ENCODE measurements at regions not wholly inside any gene's neighbourhood (a gene's known extent, or its start where the extent isn't known, plus 50 kb on each side); places are given as distances from the start of the nearest gene placed in this dataset.

GRCh38 chr20:57801581-57801980 is 91.8 kb upstream of the PMEPA1 start:
- Histone ChIP-seq H3K9me3 (ENCODE audit: insufficient read depth in 2 of 2, low read depth in 1 of 2, low read length in 1 of 2) (no peaks in the 10 kb centered on the region), H3K18ac (ENCODE audit: extremely low read depth, low read length) (no peak overlapping the region), H2BK12ac (ENCODE audit: low read depth, low read length) (no peak overlapping the region), H3K23ac (ENCODE audit: insufficient read length) (no peak overlapping the region), H3K27ac (ENCODE audit: low read depth, low read length) (no peak overlapping the region), H4K91ac (replicated peaks; ENCODE audit: insufficient read length, low read length) (no peak overlapping the region), H4K5ac (ENCODE audit: insufficient read length, low read depth, low read length) (no peak overlapping the region), H2BK15ac (ENCODE audit: low read length) (no peak overlapping the region), H3K4me3 (ENCODE audit: extremely low read depth in 1 of 4, insufficient read depth in 2 of 4, low read depth in 3 of 4, low read length in 4 of 4) (no peak overlapping the region), H3K4me1 (replicated peaks in 1 of 4; ENCODE audit: control insufficient read depth in 3 of 4, insufficient read depth in 4 of 4, low read length in 3 of 4) (no peaks in the 10 kb centered on the region; a peak in 1 of 7 replicates), H4K20me1 (replicated peaks in 1 of 2; ENCODE audit: control insufficient read depth in 1 of 2, insufficient read depth in 2 of 2, low read length in 2 of 2) (no peaks in the 10 kb centered on the region), H2AFZ (ENCODE audit: low read length) (no peak overlapping the region), H2BK120ac (replicated peaks; ENCODE audit: low read depth, low read length) (no peak overlapping the region), H3K56ac (replicated peaks; ENCODE audit: insufficient read length, low read depth, low read length) (no peak overlapping the region), H2BK20ac (ENCODE audit: low read length) (no peak overlapping the region), H3K4me2 (ENCODE audit: insufficient read depth in 1 of 2, low read depth in 2 of 2, low read length in 2 of 2) (no peak overlapping the region), H3K14ac (ENCODE audit: insufficient read length) (no peak overlapping the region), H3K27me3 (replicated peaks in 1 of 4; ENCODE audit: control insufficient read depth in 3 of 4, extremely low read depth in 1 of 4, insufficient read depth in 3 of 4, low read length in 3 of 4) (no peaks in the 10 kb centered on the region), H3K23me2 (ENCODE audit: low read depth, low read length) (no peaks in the 10 kb centered on the region), H3K79me2 (ENCODE audit: control insufficient read depth in 1 of 2, insufficient read depth in 2 of 2, low read length in 2 of 2) (no peaks in the 10 kb centered on the region), H2BK5ac (ENCODE audit: low read depth, low read length) (no peak overlapping the region), H3K36me3 (ENCODE audit: control insufficient read depth in 2 of 4, insufficient read depth in 4 of 4, low read length in 3 of 4) (no peaks in the 10 kb centered on the region), H4K8ac (ENCODE audit: extremely low read depth, insufficient read depth, low read length) (no peak overlapping the region), H3K4ac (replicated peaks; ENCODE audit: insufficient read length, low read depth, low read length) (no peak overlapping the region), H2AK5ac (ENCODE audit: low read depth, low read length) (no peak overlapping the region), H3K79me1 (ENCODE audit: low read depth, low read length) (no peaks in the 10 kb centered on the region), H3K9ac (replicated peaks in 1 of 4; ENCODE audit: extremely low read depth in 1 of 4, low read depth in 3 of 4, low read length in 3 of 4) (no peak overlapping the region)
- ChIA-PET POLR2A (ENCODE audit: partially characterized antibody) (no interaction called here), CTCF (ENCODE audit: partially characterized antibody) (interaction anchor here (1.0 to 1.3 kb wide), 2 partner anchors 64 to 179 kb away, joined by 3 to 4 read pairs; no protein-coding TSS in a partner anchor)
- FAIRE-seq (no peak), DNase-seq (ENCODE audit: low read depth in 1 of 2, low spot score in 2 of 2) (no peak)
- WGBS, 2 experiments (ENCODE audit: extremely low coverage in 1 of 2, insufficient coverage in 1 of 2, insufficient read length in 1 of 2, insufficient replicate concordance in 2 of 2, low coverage in 1 of 2, low lambda C conversion rate in 2 of 2, missing lambda C conversion rate in 1 of 2): 87% methylated on average over 5 of the region's 5 CpGs; no CpG with 5 or more reads in 1 of the 2 experiments
- no peak for TF ChIP-seq ZNF274 (IDR thresholded peaks at IDR 0.05; ENCODE audit: borderline replicate concordance, extremely low read depth, low read length)
- TF ChIP-seq E2F6 (IDR thresholded peaks at IDR 0.05): no peak
- TF ChIP-seq SP1 (IDR thresholded peaks at IDR 0.05; ENCODE audit: low read depth, low read length): no peak
- TF ChIP-seq CTCF (IDR thresholded peaks at IDR 0.05; ENCODE audit: control extremely low read depth in 1 of 3, insufficient read depth in 1 of 3, low read depth in 1 of 3, low read length in 3 of 3): no peak
- TF ChIP-seq KDM5A (IDR thresholded peaks at IDR 0.05; ENCODE audit: low read length): no peak
- no peak for TF ChIP-seq YY1 (IDR thresholded peaks at IDR 0.05; ENCODE audit: low read depth, low read length)
- no peak for TF ChIP-seq HDAC2 (IDR thresholded peaks at IDR 0.05; ENCODE audit: borderline replicate concordance in 1 of 2, low read depth in 2 of 2, low read length in 2 of 2)
- TF ChIP-seq JUND (IDR thresholded peaks at IDR 0.05; ENCODE audit: low read length): no peak
- no peak for TF ChIP-seq MAFK (IDR thresholded peaks at IDR 0.05; ENCODE audit: low read depth, low read length)
- TF ChIP-seq SIX5 (IDR thresholded peaks at IDR 0.05; ENCODE audit: low read depth, low read length): no peak
- no peak for TF ChIP-seq CHD1 (IDR thresholded peaks at IDR 0.05; ENCODE audit: low read depth, low read length)
- no peak for TF ChIP-seq EZH2 (IDR thresholded peaks at IDR 0.05; ENCODE audit: low read depth, low read length, severe bottlenecking)

All from H1 (cell line).